GM12878 (cell line): ENCODE measurements at regions not wholly inside any gene's neighbourhood (a gene's known extent, or its start where the extent isn't known, plus 50 kb on each side); places are given as distances from the start of the nearest gene placed in this dataset.

ENCODE experiments used
- CREM ChIP-seq: IDR thresholded peaks from 2 replicates; pipeline ENCODE4 v1.6.1; 2014; ENCODE audit warnings: antibody characterized with exemption, low read depth
- FOS ChIP-seq: IDR thresholded peaks from 3 replicates; pipeline ENCODE4 v1.6.1; 2011; ENCODE audit warnings: borderline replicate concordance; ENCODE audit not compliant: insufficient read length; ENCODE audit errors: extremely low read depth
- GATAD2B ChIP-seq: fragments of 450-650 bp; conservative IDR thresholded peaks from 2 replicates; pipeline ENCODE4 v1.6.1; 2017; ENCODE audit warnings: low read depth, mild to moderate bottlenecking, moderate library complexity
- POLR2A ChIP-seq: IDR thresholded peaks from 2 replicates; pipeline ENCODE4 v1.6.1; 2011; ENCODE audit warnings: low read depth, mild to moderate bottlenecking, low read length
- POLR2AphosphoS5 ChIP-seq: IDR thresholded peaks from 2 replicates; pipeline ENCODE4 v1.6.1; 2011; ENCODE audit warnings: mild to moderate bottlenecking, low read length, inconsistent platforms
- YBX1 ChIP-seq: fragments of 450-650 bp; IDR thresholded peaks from 2 replicates; pipeline ENCODE4 v1.6.1; 2016; ENCODE audit warnings: antibody characterized with exemption
- TF ChIP-seq, protein P1 (sequence below), 3 experiments: IDR thresholded peaks in 2 of 3; conservative IDR thresholded peaks in 1 of 3; 2 replicates each; pipeline ENCODE4 v1.5.1; 2011; ENCODE audit warnings: low read depth in 3 of 3, low read length in 3 of 3, mild to moderate bottlenecking in 3 of 3, control low read depth in 2 of 3, moderate library complexity in 2 of 3, inconsistent platforms in 1 of 3, mixed read lengths in 1 of 3; ENCODE audit not compliant: control insufficient read depth in 2 of 3, insufficient read depth in 1 of 3; ENCODE audit errors: extremely low read depth in 1 of 3
- TF ChIP-seq, protein P2 (sequence below): IDR thresholded peaks from 2 replicates; pipeline ENCODE4 v1.6.1; 2012; ENCODE audit warnings: low read depth, low read length, improper control_type of control experiment

DNA sequence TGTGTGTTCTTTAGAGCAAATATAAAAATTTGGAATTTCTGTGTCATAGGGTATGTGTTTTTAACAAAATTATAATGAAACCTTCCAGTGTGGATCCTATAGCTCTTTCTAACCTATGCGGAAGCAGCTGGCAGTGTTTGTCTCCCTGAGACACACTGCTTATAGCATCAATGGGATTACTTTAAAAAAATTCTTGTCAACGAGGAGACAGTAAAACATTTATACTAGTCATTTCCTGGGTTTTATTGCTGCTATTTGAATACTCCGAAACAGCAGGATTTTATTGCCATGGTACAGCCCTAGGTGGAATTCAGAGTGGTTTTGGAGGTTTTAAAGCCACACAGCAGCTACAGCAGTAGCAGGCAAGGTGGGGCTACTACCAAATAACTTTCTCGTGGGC, 145.1 kb upstream of the IL1RAPL2 start:
- TF ChIP-seq CREM, result no peak
- TF ChIP-seq, protein P1, sequence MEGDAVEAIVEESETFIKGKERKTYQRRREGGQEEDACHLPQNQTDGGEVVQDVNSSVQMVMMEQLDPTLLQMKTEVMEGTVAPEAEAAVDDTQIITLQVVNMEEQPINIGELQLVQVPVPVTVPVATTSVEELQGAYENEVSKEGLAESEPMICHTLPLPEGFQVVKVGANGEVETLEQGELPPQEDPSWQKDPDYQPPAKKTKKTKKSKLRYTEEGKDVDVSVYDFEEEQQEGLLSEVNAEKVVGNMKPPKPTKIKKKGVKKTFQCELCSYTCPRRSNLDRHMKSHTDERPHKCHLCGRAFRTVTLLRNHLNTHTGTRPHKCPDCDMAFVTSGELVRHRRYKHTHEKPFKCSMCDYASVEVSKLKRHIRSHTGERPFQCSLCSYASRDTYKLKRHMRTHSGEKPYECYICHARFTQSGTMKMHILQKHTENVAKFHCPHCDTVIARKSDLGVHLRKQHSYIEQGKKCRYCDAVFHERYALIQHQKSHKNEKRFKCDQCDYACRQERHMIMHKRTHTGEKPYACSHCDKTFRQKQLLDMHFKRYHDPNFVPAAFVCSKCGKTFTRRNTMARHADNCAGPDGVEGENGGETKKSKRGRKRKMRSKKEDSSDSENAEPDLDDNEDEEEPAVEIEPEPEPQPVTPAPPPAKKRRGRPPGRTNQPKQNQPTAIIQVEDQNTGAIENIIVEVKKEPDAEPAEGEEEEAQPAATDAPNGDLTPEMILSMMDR (IDR thresholded peaks at IDR 0.05 in 2 of 3, conservative IDR thresholded peaks at IDR 0.05 in 1 of 3; ENCODE audit: control insufficient read depth in 2 of 3, extremely low read depth in 1 of 3, insufficient read depth in 1 of 3, low read depth in 3 of 3, low read length in 3 of 3), result no peak
- no peak for TF ChIP-seq POLR2AphosphoS5
- no peak for TF ChIP-seq POLR2A
- TF ChIP-seq YBX1, result no peak
- TF ChIP-seq, protein P2, sequence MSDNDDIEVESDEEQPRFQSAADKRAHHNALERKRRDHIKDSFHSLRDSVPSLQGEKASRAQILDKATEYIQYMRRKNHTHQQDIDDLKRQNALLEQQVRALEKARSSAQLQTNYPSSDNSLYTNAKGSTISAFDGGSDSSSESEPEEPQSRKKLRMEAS, result no peak
- TF ChIP-seq GATAD2B, result no peak
- TF ChIP-seq FOS, result no peak
